GOT3 (cell line): ENCODE measurements at regions not wholly inside any gene's neighbourhood (a gene's known extent, or its start where the extent isn't known, plus 50 kb on each side); places are given as distances from the start of the nearest gene placed in this dataset.

Source experiments
- DNase-seq: peaks from one replicate; lab custom pipeline; 2025; ENCODE audit warnings: mixed read lengths; lab: John Stamatoyannopoulos, UW

GRCh38 chr11:28981381-28981780, 873.2 kb downstream of the METTL15 start:
- no peak for DNase-seq

- no peak for DNase-seq
Measured at GRCh38 chr11:28976801-28977145, 868.6 kb downstream of the METTL15 start.

- DNase-seq = no peak
Measured at GRCh38 chr11:28976012-28976800, 868.0 kb downstream of the METTL15 start.

- DNase-seq = no peak
Measured at GRCh38 chr11:28969832-28970231, 861.6 kb downstream of the METTL15 start.

- DNase-seq = no peak
Measured at GRCh38 chr11:28966951-28967350, 858.8 kb downstream of the METTL15 start.

GRCh38 chr11:28965819-28966218, 857.6 kb downstream of the METTL15 start:
- no peak for DNase-seq

GRCh38 chr11:28964811-28965210, 856.6 kb downstream of the METTL15 start:
- DNase-seq = no peak

GRCh38 chr11:28963187-28963586, 855.0 kb downstream of the METTL15 start:
- DNase-seq = no peak

GRCh38 chr11:28962502-28962901, 854.3 kb downstream of the METTL15 start:
- no peak for DNase-seq

- DNase-seq = no peak
Measured at GRCh38 chr11:28961726-28962125, 853.5 kb downstream of the METTL15 start.

GRCh38 chr11:28956446-28956845, 848.3 kb downstream of the METTL15 start:
- no peak for DNase-seq

- no peak for DNase-seq
Measured at GRCh38 chr11:28951191-28951590, 843.0 kb downstream of the METTL15 start.

- DNase-seq = no peak
Measured at GRCh38 chr11:28939381-28939780, 831.2 kb downstream of the METTL15 start.

GRCh38 chr11:28938091-28938490, 829.9 kb downstream of the METTL15 start:
- no peak for DNase-seq

- DNase-seq = no peak
Measured at GRCh38 chr11:28932940-28933339, 824.8 kb downstream of the METTL15 start.

- no peak for DNase-seq
Measured at GRCh38 chr11:28924004-28924403, 815.8 kb downstream of the METTL15 start.

GRCh38 chr11:28922386-28922981, 814.3 kb downstream of the METTL15 start:
- DNase-seq = no peak

GRCh38 chr11:28919194-28919593, 811.0 kb downstream of the METTL15 start:
- DNase-seq = no peak

GRCh38 chr11:28913883-28914282, 805.7 kb downstream of the METTL15 start:
- no peak for DNase-seq

- no peak for DNase-seq
Measured at GRCh38 chr11:28911829-28912228, 803.6 kb downstream of the METTL15 start.

- no peak for DNase-seq
Measured at GRCh38 chr11:28910926-28911325, 802.7 kb downstream of the METTL15 start.

GRCh38 chr11:28903716-28904115, 795.5 kb downstream of the METTL15 start:
- DNase-seq = no peak

GRCh38 chr11:28900427-28900826, 792.2 kb downstream of the METTL15 start:
- no peak for DNase-seq

GRCh38 chr11:28899706-28900105, 791.5 kb downstream of the METTL15 start:
- no peak for DNase-seq
